HG03565 (cell line): ENCODE measurements at regions not wholly inside any gene's neighbourhood (a gene's known extent, or its start where the extent isn't known, plus 50 kb on each side); places are given as distances from the start of the nearest gene placed in this dataset.

Experiments
- ATAC-seq: cut with Tn5 transposase; IDR thresholded peaks from one replicate; pipeline ENCODE4 v1.9.1; 2021; ENCODE audit warnings: mild to moderate bottlenecking, moderate library complexity; ENCODE audit not compliant: unreplicated experiment

DNA sequence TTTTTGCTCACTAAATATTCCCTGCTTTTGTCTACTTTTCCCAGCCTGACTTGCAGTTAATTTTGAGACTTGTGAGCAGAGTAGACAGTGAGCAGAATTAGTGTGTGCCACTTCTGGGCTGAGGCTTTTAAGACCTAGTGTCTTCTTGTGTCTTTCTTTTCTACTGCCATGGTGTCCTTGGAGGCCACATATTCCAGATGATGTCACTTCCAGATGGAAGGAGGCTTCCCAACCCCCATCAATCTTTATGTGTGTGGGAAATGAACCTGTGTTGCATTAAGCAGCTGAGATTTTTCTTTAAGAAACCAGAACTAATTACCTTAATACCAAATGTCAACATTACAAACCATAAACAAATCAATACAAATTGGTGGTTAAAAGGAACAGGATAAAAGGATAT is 774.7 kb upstream of the ROBO1 start:
- ATAC-seq: no peak

DNA sequence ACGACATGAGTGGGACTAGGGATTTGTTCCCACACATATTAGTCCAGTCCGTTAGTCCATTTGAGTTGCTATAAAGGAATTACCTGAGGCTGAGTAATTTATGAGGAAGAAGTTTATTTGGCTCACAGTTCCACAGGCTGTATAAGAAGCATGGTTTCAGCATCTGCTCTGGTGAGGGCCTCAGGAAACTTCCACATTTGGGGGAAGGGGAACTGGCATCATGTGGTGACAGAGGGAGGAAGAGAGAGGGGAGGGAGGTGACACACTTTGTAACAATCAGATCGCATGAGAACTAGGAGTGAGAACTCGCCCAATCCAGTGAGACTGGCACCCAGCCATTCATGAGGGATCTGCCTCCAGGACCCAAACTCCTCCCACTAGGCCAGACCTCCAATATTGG is 769.9 kb upstream of the ROBO1 start:
- ATAC-seq: no peak

DNA sequence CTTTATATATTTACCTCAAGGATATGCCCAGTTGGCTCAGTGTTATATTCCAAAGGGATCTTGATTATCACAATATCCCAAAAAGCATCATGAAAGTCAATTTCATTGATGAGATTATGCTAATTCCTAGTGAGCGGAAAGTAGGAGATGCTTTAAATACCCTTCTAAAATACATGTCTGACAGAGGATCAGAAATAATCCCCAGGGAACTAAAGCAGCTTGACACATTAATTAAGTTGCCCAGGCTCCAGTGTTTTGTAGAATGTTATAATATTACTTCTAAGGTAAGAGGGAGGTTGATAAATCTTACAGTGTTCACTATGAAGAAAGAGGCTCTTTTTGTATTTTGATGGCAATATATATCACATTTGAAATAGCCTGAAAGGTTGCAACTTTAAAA is 767.5 kb upstream of the ROBO1 start:
- no peak for ATAC-seq

DNA sequence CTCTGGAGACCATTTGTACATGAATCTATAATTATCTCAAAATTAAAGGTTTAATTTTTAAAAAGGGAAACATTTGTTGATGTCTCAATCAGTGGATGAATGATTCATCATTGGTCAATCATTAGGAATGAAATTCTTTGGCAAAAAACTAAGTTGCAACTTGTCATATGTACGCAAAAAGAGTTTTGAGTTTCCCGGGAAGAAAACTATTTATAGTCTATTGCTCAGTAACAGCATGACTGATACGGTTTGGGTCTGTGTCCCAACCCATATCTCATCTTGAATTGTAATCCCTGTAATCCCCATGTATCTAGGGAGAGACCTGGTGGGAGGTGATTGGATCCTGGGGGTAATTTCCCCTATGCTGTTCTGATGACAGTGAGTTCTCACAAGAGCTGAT is 765.8 kb upstream of the ROBO1 start:
- ATAC-seq: no peak

DNA sequence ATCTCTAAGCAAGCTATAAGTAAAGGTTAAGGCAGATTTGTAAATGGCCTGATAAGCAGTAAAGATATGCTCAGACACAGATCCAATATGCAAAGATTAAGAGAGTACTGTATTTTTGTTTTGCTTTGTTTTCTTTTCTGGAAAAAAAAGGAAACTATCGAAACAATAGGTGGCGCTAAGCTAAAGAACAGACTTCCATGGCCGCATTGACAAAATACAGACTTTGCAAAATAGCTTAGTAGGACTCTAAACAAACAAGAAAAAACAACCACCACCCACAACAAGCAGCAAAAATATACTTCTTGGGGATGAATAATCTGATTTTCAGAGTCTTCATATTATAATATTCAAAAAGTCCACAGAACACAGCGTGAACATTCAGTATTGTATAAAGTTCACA is 758.4 kb upstream of the ROBO1 start:
- no peak for ATAC-seq

DNA sequence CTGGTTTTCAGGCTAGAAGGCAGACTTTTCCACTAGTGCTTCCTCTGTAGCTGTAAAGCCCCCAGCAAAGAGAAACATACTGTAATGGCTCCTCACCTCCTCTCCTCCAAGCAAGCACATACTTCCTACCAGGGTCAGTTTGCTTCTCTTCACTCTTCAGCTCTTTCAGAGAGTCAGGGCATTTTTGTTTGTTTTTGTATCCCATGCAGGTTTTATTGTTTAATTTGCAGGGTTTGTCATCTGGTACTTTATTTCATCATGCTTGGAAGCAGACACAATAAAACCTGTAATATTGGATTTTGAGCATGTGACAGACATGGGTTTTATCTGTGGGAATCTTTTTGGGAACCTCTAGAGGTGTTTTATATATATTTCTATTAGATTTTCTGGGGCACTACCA is 753.3 kb upstream of the ROBO1 start:
- ATAC-seq: no peak

DNA sequence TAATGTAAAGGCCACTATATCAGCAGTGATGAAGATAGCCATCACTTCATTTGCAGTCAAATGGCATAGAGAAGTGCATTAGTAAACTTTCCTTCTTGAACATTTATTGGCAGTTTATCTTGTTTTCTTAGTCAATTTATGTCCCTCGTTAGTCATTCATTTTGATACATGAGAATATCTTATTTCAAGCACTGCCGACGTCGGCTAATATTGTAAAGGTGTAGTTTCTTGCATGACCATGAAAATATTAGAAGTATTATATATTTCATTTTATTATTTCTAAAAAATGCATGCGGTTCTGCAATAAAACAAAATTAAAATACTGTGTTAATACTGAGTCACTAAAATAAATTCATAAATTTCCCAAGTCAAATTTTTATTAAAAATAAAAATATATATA is 751.6 kb upstream of the ROBO1 start:
- ATAC-seq: no peak

DNA sequence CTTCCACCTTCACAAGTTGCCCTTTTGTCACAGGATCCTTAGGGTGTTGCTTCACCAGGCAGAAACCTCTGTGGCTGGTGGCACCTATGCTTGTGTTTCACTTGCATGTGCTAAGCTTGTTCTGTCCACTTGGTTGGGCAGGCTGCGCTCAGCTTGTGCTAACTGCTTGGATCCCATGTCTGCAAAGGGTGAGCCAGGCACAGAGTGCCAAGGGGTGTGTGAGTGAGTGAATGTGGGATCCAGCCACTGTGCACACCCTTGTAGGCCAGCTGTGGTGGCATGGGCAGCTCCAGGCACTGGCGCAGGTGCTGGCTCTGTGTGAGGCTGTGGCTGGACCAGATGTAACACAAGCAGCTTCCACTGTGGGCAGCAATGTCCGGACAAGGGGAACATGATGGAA is 728.7 kb upstream of the ROBO1 start:
- ATAC-seq: no peak

DNA sequence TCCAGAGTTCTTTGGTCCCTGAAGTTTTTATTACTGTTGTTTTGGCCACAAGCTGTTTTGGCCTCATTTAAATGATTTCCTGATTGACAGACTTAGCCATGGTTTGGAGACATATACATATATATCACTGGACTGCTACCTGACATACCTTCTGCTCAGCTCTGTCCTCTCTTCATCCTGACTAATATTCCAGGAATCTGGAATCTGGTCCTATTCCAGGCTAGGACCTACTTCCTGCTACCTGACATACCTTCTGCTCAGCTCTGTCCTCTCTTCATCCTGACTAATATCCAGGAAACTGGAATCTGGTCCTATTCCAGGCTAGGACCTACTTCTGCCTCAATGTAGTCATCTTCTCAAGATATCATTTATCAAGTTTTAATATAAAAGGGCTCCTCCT is 724.4 kb upstream of the ROBO1 start:
- no peak for ATAC-seq

DNA sequence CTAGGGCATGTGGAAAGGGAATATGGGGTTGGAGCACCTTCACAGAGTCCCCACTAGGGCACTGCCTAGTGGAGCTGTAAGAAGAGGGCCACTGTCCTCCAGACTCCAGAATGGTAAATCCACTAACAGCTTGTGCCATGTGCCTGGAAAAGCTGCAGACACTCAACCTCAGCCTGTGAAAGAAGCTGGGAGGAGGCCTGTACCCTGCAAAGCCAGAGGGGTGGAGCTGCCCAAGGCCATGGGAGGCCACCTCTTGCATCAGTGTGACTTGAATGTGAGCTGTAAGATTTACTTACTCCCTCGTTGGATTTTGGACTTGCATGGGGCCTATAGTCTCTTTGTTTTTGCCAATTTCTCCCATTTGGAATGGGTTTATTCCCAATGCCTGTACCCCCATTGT is 705.2 kb upstream of the ROBO1 start:
- ATAC-seq: no peak

DNA sequence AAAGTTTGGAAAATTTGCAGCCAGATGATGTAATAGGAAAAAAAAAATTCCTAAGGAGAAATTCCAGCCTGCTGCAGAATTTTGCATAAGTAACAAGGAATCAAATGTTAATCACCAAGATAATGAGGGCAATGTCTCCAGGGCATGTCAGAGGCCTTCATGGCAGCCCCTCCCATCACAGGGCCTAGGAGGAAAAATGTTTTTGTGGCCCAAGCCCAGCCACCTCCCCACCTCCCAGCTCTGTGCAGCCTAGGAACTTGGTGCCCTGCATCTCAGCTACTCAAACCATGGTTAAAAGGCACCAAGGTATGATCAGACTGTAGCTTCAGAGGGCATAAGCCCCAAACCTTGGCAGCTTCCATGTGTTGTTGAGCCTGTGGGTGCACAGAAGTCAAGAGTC is 704.7 kb upstream of the ROBO1 start:
- ATAC-seq: no peak

DNA sequence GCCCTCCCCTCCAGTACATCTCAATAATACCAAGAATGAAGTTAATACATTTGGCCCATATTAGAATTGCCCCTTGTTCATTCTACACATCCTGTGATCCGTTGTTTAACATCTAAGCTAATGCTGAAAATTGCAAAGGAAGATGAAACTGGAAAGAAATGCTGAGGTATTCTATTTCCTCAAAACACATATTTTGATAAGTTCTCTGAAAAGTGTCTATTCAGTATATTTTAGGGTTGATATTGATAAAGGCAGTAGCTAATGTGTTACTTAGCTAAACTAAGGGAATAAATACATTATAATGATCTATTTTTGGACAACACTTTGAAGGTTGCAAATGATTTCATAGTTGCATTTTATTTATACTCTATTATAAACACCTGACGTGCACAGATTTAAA is 702.6 kb upstream of the ROBO1 start:
- ATAC-seq: no peak

DNA sequence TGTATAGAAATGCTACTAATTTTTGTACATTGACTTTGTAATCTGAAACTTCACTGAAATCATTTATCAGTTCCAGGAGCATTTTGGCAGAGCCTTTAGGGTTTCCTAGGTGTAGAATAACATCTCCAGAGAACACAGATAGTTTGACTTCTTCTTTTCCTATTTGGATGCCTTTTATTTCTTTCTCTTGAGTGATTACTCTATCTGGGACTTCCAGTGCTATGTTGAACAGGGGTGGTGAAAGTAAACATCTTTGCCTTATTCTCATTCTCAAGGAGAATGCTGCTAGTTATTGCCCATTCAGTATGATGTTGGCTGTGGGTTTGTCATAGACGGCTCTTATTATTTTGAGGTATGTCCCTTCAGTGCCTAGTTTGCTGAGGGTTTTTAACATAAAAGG is 697.9 kb upstream of the ROBO1 start:
- no peak for ATAC-seq

DNA sequence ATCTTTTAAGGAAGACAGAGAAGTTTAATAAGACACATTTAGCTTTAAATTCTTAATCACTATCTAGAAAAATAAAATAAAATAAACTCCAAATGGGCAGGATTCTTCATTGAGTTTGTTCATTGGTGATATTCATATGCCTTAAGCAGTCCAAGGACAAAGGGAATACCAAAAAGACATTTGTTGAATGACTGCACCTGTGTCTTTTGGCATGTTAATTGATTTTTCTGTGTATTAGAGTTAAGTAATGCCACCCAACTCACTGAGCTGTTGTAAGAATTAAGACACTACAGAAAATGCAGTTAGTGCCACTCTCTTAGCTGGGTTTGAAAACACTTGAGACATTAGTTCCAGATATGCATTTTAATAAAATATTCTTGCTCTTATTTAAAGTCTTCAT is 683.6 kb upstream of the ROBO1 start:
- no peak for ATAC-seq

DNA sequence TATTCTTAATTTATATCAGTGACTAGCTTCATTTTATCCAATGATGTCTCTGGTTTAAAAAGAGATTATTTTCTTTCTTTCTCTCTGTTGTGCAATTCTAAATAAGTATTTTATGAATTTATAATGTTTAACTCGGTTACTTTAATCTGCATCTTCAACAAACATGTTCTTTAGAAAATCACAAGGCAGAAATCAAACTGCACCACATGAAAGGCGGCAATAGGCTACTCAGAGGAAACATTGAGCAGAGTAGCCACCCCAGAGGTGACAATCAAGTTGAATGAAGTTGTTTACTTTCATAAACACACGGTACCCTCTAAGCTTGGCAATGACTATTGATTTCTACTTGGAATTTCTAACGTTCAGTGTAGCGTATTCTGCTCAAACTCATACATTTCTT is 677.8 kb upstream of the ROBO1 start:
- no peak for ATAC-seq

DNA sequence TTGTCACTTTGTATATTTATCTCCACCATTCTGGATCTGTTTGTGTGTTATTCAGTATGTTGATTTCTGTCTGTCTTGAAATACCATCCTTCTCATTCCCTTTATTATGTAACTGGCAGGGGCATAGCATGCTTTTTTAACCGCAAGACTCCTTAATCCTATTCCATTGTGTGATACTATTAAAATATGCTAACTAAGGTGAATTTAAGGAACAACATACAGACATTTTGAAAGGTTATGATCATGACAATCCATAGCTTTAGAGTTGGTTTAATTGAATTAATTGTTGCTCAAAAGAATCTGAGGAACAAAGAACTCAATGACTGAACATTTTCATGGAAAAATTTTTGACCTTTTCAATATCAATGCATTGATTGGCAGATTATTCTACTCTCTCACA is 677.3 kb upstream of the ROBO1 start:
- ATAC-seq: no peak

DNA sequence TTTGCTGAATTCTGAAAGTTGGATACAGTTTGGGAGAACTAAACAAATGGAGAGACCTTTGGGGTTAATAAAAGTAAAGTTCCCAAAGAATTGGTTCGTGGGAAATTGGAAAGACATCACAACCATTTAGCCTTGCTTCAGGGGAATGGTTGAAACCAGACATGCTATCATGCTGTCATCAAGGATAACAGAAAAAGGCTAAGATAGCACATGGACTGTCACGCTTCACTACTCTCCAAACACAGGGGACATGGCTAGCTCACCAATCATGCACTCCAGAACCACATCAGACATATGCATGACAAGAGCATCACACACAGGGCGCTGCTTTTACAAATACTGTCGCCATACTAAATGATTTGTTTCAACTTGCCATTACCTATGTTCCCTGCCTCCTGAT is 671.7 kb upstream of the ROBO1 start:
- no peak for ATAC-seq

DNA sequence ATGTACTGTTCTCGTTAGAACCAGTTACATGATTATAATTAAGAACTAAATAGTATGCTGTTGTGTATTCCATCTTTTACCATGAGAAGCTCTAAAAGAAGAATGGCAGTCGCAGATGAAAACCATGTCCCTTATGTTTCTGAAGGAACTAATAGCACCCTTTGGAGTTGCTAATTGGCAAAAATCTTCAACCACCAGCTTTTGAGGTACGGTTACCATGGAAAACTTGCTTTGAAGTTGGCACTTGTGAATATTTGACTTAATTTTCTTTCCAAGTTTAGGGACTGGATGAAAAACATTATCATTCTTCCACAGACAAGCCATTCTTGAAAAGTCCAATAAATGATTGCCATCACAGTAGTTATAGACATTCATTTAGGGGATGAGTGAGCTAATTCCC is 666.6 kb upstream of the ROBO1 start:
- ATAC-seq: no peak

DNA sequence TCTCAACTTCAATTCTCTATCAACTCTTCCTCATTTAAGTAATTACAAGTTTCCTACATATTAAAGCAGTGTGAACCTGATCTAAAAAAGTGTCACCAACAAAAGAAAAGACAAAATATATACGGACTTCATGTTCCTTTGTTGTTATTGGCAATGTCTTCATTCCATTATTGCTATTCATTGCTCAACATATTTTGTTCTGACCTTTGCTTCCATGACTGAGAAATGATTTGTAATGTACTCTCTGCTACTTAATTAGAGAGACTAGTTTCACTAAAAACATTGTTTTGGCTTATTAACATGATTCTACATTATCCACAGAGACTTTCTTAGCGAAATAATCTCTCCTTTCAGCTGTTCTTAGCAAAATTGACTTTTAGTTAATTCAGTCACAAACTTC is 657.2 kb upstream of the ROBO1 start:
- ATAC-seq: no peak

DNA sequence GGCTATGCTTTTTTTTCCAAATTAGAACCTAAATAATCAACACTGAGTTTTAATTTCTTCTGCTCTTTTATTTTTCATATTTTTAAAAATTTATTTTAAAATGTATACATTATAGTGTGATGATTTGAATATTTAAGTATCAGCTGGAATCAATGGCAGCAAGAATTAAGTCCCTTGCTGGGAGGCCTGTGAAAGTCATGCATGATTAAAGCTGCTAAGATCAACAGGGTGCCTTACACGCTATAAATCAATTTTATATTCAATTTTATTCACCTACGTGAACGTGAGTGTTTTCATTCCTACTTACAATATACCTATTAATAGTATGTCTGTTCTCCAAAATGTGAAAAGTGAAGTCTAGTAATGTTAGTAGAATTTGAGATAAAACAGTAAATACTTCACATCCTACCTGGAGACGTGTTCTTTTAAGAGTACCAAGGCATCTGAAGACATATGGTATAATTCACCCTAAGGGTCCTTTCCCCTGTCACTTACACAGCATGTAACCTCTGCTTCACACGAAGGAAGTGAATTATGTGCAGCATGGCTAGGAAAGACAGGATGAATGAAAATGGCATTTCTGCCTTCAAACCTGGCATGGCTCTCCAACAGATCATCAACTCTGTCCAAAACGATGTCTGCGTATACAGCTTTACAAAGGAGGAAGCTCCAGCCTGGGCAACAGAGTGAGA is 640.4 kb upstream of the ROBO1 start:
- no peak for ATAC-seq

DNA sequence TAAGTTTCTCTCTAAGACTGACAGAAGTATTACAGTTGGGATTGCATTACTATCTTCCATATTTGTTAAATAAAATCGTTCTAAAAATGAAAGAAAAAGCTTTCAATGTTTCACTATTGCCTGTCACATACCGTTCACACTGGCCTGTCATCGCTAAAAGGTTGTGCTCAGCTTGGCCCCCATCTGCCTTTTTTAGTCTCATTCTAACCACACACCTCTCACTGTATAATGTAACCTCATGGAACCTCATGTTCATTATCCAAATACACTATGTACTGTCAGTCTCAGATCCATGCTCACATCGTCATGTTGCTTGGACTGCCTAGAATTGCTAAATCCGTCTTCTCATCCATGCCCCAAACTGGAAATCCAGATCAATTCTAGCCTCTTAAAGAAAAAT is 637.8 kb upstream of the ROBO1 start:
- ATAC-seq: no peak

DNA sequence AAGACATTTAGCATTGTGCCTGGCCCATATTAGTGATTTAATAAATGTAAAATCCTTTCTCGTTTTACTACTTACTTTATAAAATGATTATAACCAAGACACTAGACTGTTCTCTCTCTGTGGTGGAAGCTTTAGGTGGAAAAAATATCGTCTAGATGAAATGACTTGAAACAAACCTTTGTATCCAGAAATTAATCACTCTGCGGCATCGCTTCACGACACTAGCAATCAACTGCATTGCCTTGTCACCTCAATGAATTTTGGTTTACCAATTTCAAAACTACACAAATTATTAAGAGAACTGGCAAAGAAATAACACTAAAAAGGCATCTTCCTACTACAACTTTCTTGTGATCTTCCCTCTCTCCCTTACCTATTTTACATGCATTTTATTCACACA is 627.2 kb upstream of the ROBO1 start:
- ATAC-seq: no peak

DNA sequence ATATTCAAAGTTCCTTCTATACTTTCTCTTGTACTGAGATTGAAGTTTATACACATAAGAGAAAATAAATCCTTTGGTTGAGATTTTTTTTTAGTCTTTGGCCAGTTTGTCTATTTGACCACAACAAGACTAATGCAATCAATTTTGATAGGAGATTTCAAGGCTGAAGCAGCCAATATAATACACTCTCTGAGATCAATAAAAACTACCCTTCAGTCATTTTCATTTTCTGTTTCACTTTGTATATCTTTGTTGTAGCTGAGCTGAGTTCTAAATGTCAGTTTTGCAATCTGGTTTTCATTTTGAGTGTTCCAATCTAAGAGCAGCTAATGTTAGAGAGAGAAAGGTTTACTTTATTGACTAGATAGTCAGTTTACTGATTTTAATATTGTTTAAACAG is 623.8 kb upstream of the ROBO1 start:
- ATAC-seq: no peak

DNA sequence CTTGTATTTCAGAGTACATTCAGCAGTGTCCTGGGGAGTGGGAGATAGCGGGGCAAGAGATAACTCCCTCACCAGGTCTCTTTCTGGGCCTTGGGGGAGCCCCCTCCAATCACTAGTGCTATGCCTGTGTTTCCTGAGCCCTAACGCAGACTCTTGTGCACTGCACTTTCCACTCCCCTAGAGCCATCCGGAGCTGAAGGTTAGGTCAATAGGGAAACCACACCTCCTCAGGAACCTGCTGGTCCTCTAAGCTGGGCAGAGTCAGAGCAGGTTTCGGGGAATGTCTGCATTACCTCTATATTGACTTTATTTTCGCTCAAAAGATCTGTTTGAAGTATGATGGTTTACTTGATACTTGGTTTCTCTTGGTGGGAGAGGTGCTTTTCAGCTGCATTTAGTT is 617.0 kb upstream of the ROBO1 start:
- no peak for ATAC-seq
